ENCODE measurements at regions not wholly inside any gene's neighbourhood (a gene's known extent, or its start where the extent isn't known, plus 50 kb on each side); places are given as distances from the start of the nearest gene placed in this dataset.

DNA sequence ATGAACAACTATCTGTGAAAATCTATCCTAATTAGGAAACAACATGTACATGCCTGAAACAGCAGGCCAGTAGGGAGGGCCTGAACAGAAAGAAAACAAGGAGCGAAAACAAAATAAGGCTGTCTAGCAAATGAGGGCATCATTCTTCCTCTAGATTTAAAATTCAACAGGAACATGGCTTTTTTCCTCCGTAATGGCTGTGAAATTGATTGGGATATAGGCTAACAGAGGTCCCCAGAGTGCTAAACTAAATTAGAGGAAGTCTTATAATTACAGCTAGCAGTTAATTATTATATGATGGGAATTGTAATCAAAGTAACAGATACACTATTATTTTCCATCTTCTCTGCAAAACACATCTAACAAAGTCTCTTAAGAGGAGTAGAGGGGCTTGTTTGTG, 51.7 kb upstream of the TIAM1 start:
- Histone ChIP-seq H3K9me3 (no peaks in the 10 kb centered on the region), H3K4me3 (no peak overlapping the region), H3K27ac (no peak overlapping the region), H3K36me3 (no peaks in the 10 kb centered on the region), H3K4me1 (no peaks in the 10 kb centered on the region), H3K27me3 (no peaks in the 10 kb centered on the region)
- no peak for DNase-seq (ENCODE audit: extremely low spot score in 2 of 2)
- intact Hi-C loops (cut with DNase I): no loop called here
- TF ChIP-seq, protein P1, sequence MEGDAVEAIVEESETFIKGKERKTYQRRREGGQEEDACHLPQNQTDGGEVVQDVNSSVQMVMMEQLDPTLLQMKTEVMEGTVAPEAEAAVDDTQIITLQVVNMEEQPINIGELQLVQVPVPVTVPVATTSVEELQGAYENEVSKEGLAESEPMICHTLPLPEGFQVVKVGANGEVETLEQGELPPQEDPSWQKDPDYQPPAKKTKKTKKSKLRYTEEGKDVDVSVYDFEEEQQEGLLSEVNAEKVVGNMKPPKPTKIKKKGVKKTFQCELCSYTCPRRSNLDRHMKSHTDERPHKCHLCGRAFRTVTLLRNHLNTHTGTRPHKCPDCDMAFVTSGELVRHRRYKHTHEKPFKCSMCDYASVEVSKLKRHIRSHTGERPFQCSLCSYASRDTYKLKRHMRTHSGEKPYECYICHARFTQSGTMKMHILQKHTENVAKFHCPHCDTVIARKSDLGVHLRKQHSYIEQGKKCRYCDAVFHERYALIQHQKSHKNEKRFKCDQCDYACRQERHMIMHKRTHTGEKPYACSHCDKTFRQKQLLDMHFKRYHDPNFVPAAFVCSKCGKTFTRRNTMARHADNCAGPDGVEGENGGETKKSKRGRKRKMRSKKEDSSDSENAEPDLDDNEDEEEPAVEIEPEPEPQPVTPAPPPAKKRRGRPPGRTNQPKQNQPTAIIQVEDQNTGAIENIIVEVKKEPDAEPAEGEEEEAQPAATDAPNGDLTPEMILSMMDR (IDR thresholded peaks at IDR 0.05): no peak
- TF ChIP-seq POLR2A (IDR thresholded peaks at IDR 0.05): no peak
- TF ChIP-seq POLR2AphosphoS5 (IDR thresholded peaks at IDR 0.05; ENCODE audit: insufficient read depth in 1 of 2, low read depth in 1 of 2): no peak

DNA sequence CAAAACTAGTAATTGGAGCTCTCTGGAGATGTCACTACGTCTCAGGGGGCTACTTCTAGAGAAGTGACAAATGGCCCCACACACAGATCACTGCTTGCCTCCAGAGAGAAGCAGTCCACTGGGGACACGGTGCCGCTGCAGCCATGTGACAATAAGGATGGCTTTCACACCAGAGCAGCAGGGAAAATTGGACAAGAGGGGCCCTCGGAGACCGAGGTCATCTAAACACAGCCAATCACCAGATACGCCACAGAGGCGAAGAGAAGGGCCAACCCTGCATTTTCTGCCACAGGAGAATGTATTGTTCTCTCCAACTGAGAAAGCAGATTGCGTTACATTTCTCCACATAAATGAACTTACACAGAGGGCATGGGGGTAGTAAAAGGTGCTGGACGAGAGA, 51.2 kb upstream of the TIAM1 start:
- intact Hi-C loops (cut with DNase I): no loop called here
- Histone ChIP-seq H3K27me3 (no peaks in the 10 kb centered on the region), H3K36me3 (no peaks in the 10 kb centered on the region), H3K4me3 (no peak overlapping the region), H3K27ac (no peak overlapping the region), H3K9me3 (no peaks in the 10 kb centered on the region), H3K4me1 (no peaks in the 10 kb centered on the region)
- DNase-seq (ENCODE audit: extremely low spot score in 2 of 2): no peak
- TF ChIP-seq POLR2A (IDR thresholded peaks at IDR 0.05) (no peak), POLR2AphosphoS5 (IDR thresholded peaks at IDR 0.05; ENCODE audit: insufficient read depth in 1 of 2, low read depth in 1 of 2) (no peak)
- TF ChIP-seq, protein P1 (IDR thresholded peaks at IDR 0.05): no peak

GRCh38 chr21:31394309-31394708, 50.2 kb upstream of the TIAM1 start:
- intact Hi-C loops (cut with DNase I): no loop called here
- no peaks in the 10 kb centered on the region for H3K27me3 ChIP-seq
- H3K9me3 ChIP-seq: no peaks in the 10 kb centered on the region
- TF ChIP-seq, protein P1 (IDR thresholded peaks at IDR 0.05): no peak
- no peak for TF ChIP-seq POLR2AphosphoS5 (IDR thresholded peaks at IDR 0.05; ENCODE audit: insufficient read depth in 1 of 2, low read depth in 1 of 2)
- no peak for TF ChIP-seq POLR2A (IDR thresholded peaks at IDR 0.05)
- no peaks in the 10 kb centered on the region for H3K36me3 ChIP-seq
- no peak overlapping the region for H3K27ac ChIP-seq
- no peak overlapping the region for H3K4me3 ChIP-seq
- DNase-seq (ENCODE audit: extremely low spot score in 2 of 2): no peak
- H3K4me1 ChIP-seq: no peaks in the 10 kb centered on the region
